ENCODE measurements at regions not wholly inside any gene's neighbourhood (a gene's known extent, or its start where the extent isn't known, plus 50 kb on each side); places are given as distances from the start of the nearest gene placed in this dataset.

GRCh38 chr15:93500155-93500554 lies 411.1 kb upstream of the RGMA start:
- Histone ChIP-seq H2AFZ (ENCODE audit: low read depth, low read length) (no peak overlapping the region), H3K4me3 (ENCODE audit: insufficient read depth, low read depth, low read length) (no peak overlapping the region), H3K9me3 (ENCODE audit: insufficient read depth, low read depth, low read length) (no peaks in the 10 kb centered on the region), H3K9ac (ENCODE audit: low read length) (no peak overlapping the region), H3K36me3 (ENCODE audit: insufficient read depth, low read length) (no peaks in the 10 kb centered on the region), H3K4me1 (ENCODE audit: insufficient read depth, low read length) (peaks cover 7% of the 10 kb centered on the region), H3K27me3 (ENCODE audit: insufficient read depth, low read length) (no peaks in the 10 kb centered on the region), H3K79me2 (ENCODE audit: insufficient read depth, low read length) (no peaks in the 10 kb centered on the region), H4K20me1 (ENCODE audit: insufficient read depth, low read length) (no peaks in the 10 kb centered on the region), H3K27ac (ENCODE audit: low read depth, low read length) (no peak overlapping the region), H3K4me2 (ENCODE audit: low read length) (no peak overlapping the region)
- Mint-ChIP-seq H3K36me3 (ENCODE audit: low read depth, unreplicated experiment) (no peaks in the 10 kb centered on the region), H3K4me1 (ENCODE audit: low read depth, unreplicated experiment) (peaks cover 12% of the 10 kb centered on the region), H3K9me3 (ENCODE audit: unreplicated experiment) (no peaks in the 10 kb centered on the region), H3K4me3 (ENCODE audit: unreplicated experiment) (no peak overlapping the region), H3K27ac (ENCODE audit: unreplicated experiment) (no peak overlapping the region), H3K27me3 (ENCODE audit: low read depth, unreplicated experiment) (peaks cover 3% of the 10 kb centered on the region)
- no peak for TF ChIP-seq CTCF (IDR thresholded peaks at IDR 0.05; ENCODE audit: insufficient read depth, low read depth, low read length)
- TF ChIP-seq EZH2 (IDR thresholded peaks at IDR 0.05; ENCODE audit: insufficient read depth, low read length): no peak
- DNase-seq (ENCODE audit: low read depth) (no peak), FAIRE-seq (no peak)

- no peak for TF ChIP-seq EZH2 (IDR thresholded peaks at IDR 0.05; ENCODE audit: insufficient read depth, low read length)
- no peak for TF ChIP-seq CTCF (IDR thresholded peaks at IDR 0.05; ENCODE audit: insufficient read depth, low read depth, low read length)
- DNase-seq (ENCODE audit: low read depth): peak; percentile 82
- Mint-ChIP-seq H3K4me1 (ENCODE audit: low read depth, unreplicated experiment) (peaks cover 12% of the 10 kb centered on the region), H3K36me3 (ENCODE audit: low read depth, unreplicated experiment) (no peaks in the 10 kb centered on the region), H3K4me3 (ENCODE audit: unreplicated experiment) (no peak overlapping the region), H3K27ac (ENCODE audit: unreplicated experiment) (peak overlapping the region; percentile 31), H3K27me3 (ENCODE audit: low read depth, unreplicated experiment) (no peaks in the 10 kb centered on the region), H3K9me3 (ENCODE audit: unreplicated experiment) (no peaks in the 10 kb centered on the region)
- H3K4me2 ChIP-seq (ENCODE audit: low read length): no peak overlapping the region
- no peaks in the 10 kb centered on the region for H3K27me3 ChIP-seq (ENCODE audit: insufficient read depth, low read length)
- H4K20me1 ChIP-seq (ENCODE audit: insufficient read depth, low read length): no peaks in the 10 kb centered on the region
- no peak for FAIRE-seq
- H3K27ac ChIP-seq (ENCODE audit: low read depth, low read length): no peak overlapping the region
- no peaks in the 10 kb centered on the region for H3K79me2 ChIP-seq (ENCODE audit: insufficient read depth, low read length)
- H3K4me1 ChIP-seq (ENCODE audit: insufficient read depth, low read length): peaks cover 7% of the 10 kb centered on the region
- H3K36me3 ChIP-seq (ENCODE audit: insufficient read depth, low read length): no peaks in the 10 kb centered on the region
- H3K9me3 ChIP-seq (ENCODE audit: insufficient read depth, low read depth, low read length): no peaks in the 10 kb centered on the region
- no peak overlapping the region for H3K4me3 ChIP-seq (ENCODE audit: insufficient read depth, low read depth, low read length)
- H3K9ac ChIP-seq (ENCODE audit: low read length): no peak overlapping the region
- H2AFZ ChIP-seq (ENCODE audit: low read depth, low read length): no peak overlapping the region
Observed at GRCh38 chr15:93497291-93497690, 408.3 kb upstream of the RGMA start.

GRCh38 chr15:93496888-93497287 lies 407.9 kb upstream of the RGMA start:
- peaks cover 12% of the 10 kb centered on the region for H3K4me1 Mint-ChIP-seq (ENCODE audit: low read depth, unreplicated experiment)
- peaks cover 2% of the 10 kb centered on the region for H3K27me3 Mint-ChIP-seq (ENCODE audit: low read depth, unreplicated experiment)
- H2AFZ ChIP-seq (ENCODE audit: low read depth, low read length): no peak overlapping the region
- no peaks in the 10 kb centered on the region for H3K27me3 ChIP-seq (ENCODE audit: insufficient read depth, low read length)
- H3K4me3 Mint-ChIP-seq (ENCODE audit: unreplicated experiment): no peak overlapping the region
- no peak overlapping the region for H3K27ac ChIP-seq (ENCODE audit: low read depth, low read length)
- H3K9me3 Mint-ChIP-seq (ENCODE audit: unreplicated experiment): no peaks in the 10 kb centered on the region
- no peaks in the 10 kb centered on the region for H4K20me1 ChIP-seq (ENCODE audit: insufficient read depth, low read length)
- H3K4me1 ChIP-seq (ENCODE audit: insufficient read depth, low read length): peaks cover 7% of the 10 kb centered on the region
- FAIRE-seq (no peak), DNase-seq (ENCODE audit: low read depth) (peak; percentile 12)
- TF ChIP-seq CTCF (IDR thresholded peaks at IDR 0.05; ENCODE audit: insufficient read depth, low read depth, low read length) (no peak), EZH2 (IDR thresholded peaks at IDR 0.05; ENCODE audit: insufficient read depth, low read length) (no peak)
- no peaks in the 10 kb centered on the region for H3K79me2 ChIP-seq (ENCODE audit: insufficient read depth, low read length)
- peak overlapping the region; percentile 4 for H3K27ac Mint-ChIP-seq (ENCODE audit: unreplicated experiment)
- no peak overlapping the region for H3K4me3 ChIP-seq (ENCODE audit: insufficient read depth, low read depth, low read length)
- no peaks in the 10 kb centered on the region for H3K36me3 Mint-ChIP-seq (ENCODE audit: low read depth, unreplicated experiment)
- no peak overlapping the region for H3K4me2 ChIP-seq (ENCODE audit: low read length)
- no peak overlapping the region for H3K9ac ChIP-seq (ENCODE audit: low read length)
- no peaks in the 10 kb centered on the region for H3K9me3 ChIP-seq (ENCODE audit: insufficient read depth, low read depth, low read length)
- H3K36me3 ChIP-seq (ENCODE audit: insufficient read depth, low read length): no peaks in the 10 kb centered on the region
